ENCODE measurements at regions not wholly inside any gene's neighbourhood (a gene's known extent, or its start where the extent isn't known, plus 50 kb on each side); places are given as distances from the start of the nearest gene placed in this dataset.

DNA sequence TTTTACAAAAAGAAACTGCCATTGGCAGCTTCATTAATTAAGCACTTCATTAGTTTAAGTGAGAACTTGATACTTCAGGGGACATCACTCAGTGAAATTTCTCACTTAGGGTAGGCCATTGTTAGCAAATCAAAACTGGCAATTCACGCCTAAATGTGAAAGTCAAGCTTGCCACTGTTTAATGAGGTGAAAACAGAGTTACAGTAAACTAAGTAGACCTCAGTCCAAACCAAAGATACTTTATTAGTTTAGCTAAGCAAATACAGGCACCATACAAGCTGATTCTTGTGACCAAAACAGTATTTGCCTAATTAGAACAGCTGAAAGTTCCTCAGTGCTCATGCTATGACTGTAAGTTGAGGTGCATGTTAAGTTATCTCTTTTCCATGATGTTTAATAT, 176.5 kb upstream of the CPNE8 start:
- Histone ChIP-seq H3K9me2 (ENCODE audit: insufficient read depth) (no peaks in the 10 kb centered on the region), H3K9me3 (ENCODE audit: low read depth) (no peaks in the 10 kb centered on the region), H3K4me3 (no peak overlapping the region), H4K20me1 (ENCODE audit: insufficient read depth) (no peaks in the 10 kb centered on the region), H3K27ac (no peak overlapping the region), H3K4me2 (ENCODE audit: unreplicated experiment) (no peak overlapping the region), H3K79me2 (ENCODE audit: insufficient read depth) (no peaks in the 10 kb centered on the region), H3F3A (ENCODE audit: insufficient read depth) (no peaks in the 10 kb centered on the region), H3K4me1 (ENCODE audit: insufficient read depth) (no peaks in the 10 kb centered on the region), H3K9ac (no peak overlapping the region), H3K27me3 (replicated peaks; ENCODE audit: insufficient read depth) (no peaks in the 10 kb centered on the region), H3K36me3 (ENCODE audit: low read depth) (no peaks in the 10 kb centered on the region), H2AFZ (no peak overlapping the region)
- TF ChIP-seq EZH2 (IDR thresholded peaks at IDR 0.05; ENCODE audit: insufficient read depth, poor library complexity, severe bottlenecking) = no peak
- TF ChIP-seq EZH2phosphoT487 (IDR thresholded peaks at IDR 0.05; ENCODE audit: insufficient read depth, low read depth) = no peak
- DNase-seq = no peak
- 7 to 10% methylated on average over 1 of the region's 1 CpG for WGBS, 2 experiments (ENCODE audit: low coverage in 1 of 2, low lambda C conversion rate in 2 of 2, missing lambda C conversion rate in 2 of 2)
- in situ Hi-C loops (cut with MboI) = no loop called here

DNA sequence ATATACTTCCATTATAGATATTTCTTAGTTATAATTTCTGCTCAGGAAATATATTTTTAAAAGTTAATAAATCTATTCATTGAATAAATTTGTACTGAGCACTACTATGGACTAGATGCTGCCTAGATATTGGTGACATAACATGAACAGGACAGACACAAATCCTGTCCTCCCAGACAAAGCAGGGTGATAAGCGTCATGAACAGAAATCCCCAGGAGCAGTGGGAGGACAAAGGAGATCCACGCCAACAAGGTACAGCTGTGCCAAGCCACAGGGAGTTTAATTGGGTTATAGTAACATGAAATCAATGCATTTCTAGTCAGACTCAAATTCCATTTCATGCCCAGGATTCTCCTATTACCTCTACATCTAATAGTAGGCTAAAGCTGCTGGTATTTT, 171.8 kb upstream of the CPNE8 start:
- Histone ChIP-seq H3K36me3 (ENCODE audit: low read depth) (no peaks in the 10 kb centered on the region), H2AFZ (no peak overlapping the region), H3K27ac (no peak overlapping the region), H4K20me1 (ENCODE audit: insufficient read depth) (no peaks in the 10 kb centered on the region), H3K4me1 (ENCODE audit: insufficient read depth) (no peaks in the 10 kb centered on the region), H3K9me3 (ENCODE audit: low read depth) (no peaks in the 10 kb centered on the region), H3K4me2 (ENCODE audit: unreplicated experiment) (no peak overlapping the region), H3K9ac (no peak overlapping the region), H3K79me2 (ENCODE audit: insufficient read depth) (no peaks in the 10 kb centered on the region), H3K9me2 (ENCODE audit: insufficient read depth) (no peaks in the 10 kb centered on the region), H3K4me3 (no peak overlapping the region), H3K27me3 (replicated peaks; ENCODE audit: insufficient read depth) (no peaks in the 10 kb centered on the region), H3F3A (ENCODE audit: insufficient read depth) (no peaks in the 10 kb centered on the region)
- in situ Hi-C loops (cut with MboI) = no loop called here
- WGBS, 2 experiments (ENCODE audit: low coverage in 1 of 2, low lambda C conversion rate in 2 of 2, missing lambda C conversion rate in 2 of 2) = 46% methylated on average over 2 of the region's 2 CpGs
- TF ChIP-seq EZH2 (IDR thresholded peaks at IDR 0.05; ENCODE audit: insufficient read depth, poor library complexity, severe bottlenecking) (no peak), EZH2phosphoT487 (IDR thresholded peaks at IDR 0.05; ENCODE audit: insufficient read depth, low read depth) (no peak)
- no peak for DNase-seq

DNA sequence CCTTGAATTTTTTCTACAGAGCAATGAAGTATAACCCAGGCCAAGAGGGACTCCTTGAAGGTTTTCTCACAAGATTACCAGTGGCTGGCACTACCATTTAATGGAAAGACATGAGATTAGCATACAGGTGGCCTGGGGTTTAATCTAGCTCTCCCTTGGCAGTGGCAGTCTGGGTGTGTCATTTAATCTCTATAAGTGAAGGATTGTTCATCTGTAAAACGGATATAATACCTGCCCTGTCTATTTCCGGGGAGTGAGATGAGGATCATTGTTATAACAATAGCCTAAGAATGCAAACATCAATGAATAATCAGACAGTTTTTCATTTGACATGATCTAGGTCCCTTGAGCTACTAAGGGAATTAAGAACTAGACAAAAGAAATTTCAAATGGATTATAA, 168.7 kb upstream of the CPNE8 start:
- H3K9me3 ChIP-seq (ENCODE audit: low read depth) = no peaks in the 10 kb centered on the region
- WGBS, 2 experiments (ENCODE audit: low coverage in 1 of 2, low lambda C conversion rate in 2 of 2, missing lambda C conversion rate in 2 of 2) = 8 to 17% methylated on average over 2 of the region's 2 CpGs
- in situ Hi-C loops (cut with MboI) = no loop called here
- no peak overlapping the region for H3K4me2 ChIP-seq (ENCODE audit: unreplicated experiment)
- no peaks in the 10 kb centered on the region for H3K36me3 ChIP-seq (ENCODE audit: low read depth)
- H3K27ac ChIP-seq = no peak overlapping the region
- H3K4me3 ChIP-seq = no peak overlapping the region
- H3K4me1 ChIP-seq (ENCODE audit: insufficient read depth) = no peaks in the 10 kb centered on the region
- no peaks in the 10 kb centered on the region for H3K9me2 ChIP-seq (ENCODE audit: insufficient read depth)
- TF ChIP-seq EZH2phosphoT487 (IDR thresholded peaks at IDR 0.05; ENCODE audit: insufficient read depth, low read depth) = no peak
- no peak for TF ChIP-seq EZH2 (IDR thresholded peaks at IDR 0.05; ENCODE audit: insufficient read depth, poor library complexity, severe bottlenecking)
- H2AFZ ChIP-seq = no peak overlapping the region
- H3K79me2 ChIP-seq (ENCODE audit: insufficient read depth) = no peaks in the 10 kb centered on the region
- no peaks in the 10 kb centered on the region for H3K27me3 ChIP-seq (replicated peaks; ENCODE audit: insufficient read depth)
- H3F3A ChIP-seq (ENCODE audit: insufficient read depth) = no peaks in the 10 kb centered on the region
- no peaks in the 10 kb centered on the region for H4K20me1 ChIP-seq (ENCODE audit: insufficient read depth)
- DNase-seq = no peak
- no peak overlapping the region for H3K9ac ChIP-seq

DNA sequence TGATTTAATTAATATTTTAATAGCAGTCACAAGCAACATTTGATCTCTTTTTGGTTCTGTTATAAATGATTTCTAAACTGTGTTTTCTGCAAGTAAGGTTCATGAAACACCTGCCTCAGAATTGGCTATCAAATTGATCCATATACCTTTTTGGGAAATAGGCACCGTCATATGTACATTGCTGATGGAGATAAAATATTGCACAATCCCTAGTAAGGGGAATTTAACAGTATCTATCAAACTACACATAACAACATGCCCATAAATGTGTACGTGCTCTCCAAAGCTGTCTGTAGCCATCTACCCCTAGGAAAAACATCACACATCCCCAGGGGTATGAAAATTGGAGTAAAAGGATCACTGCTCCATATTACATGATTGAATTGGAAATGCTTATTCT, 167.3 kb upstream of the CPNE8 start:
- no peak overlapping the region for H3K9ac ChIP-seq
- H3F3A ChIP-seq (ENCODE audit: insufficient read depth) = no peaks in the 10 kb centered on the region
- DNase-seq = no peak
- TF ChIP-seq EZH2 (IDR thresholded peaks at IDR 0.05; ENCODE audit: insufficient read depth, poor library complexity, severe bottlenecking) = no peak
- no peak for TF ChIP-seq EZH2phosphoT487 (IDR thresholded peaks at IDR 0.05; ENCODE audit: insufficient read depth, low read depth)
- no peaks in the 10 kb centered on the region for H3K9me3 ChIP-seq (ENCODE audit: low read depth)
- no peak overlapping the region for H2AFZ ChIP-seq
- no peaks in the 10 kb centered on the region for H3K79me2 ChIP-seq (ENCODE audit: insufficient read depth)
- H3K27me3 ChIP-seq (replicated peaks; ENCODE audit: insufficient read depth) = no peaks in the 10 kb centered on the region
- in situ Hi-C loops (cut with MboI) = no loop called here
- H3K36me3 ChIP-seq (ENCODE audit: low read depth) = no peaks in the 10 kb centered on the region
- no peak overlapping the region for H3K4me2 ChIP-seq (ENCODE audit: unreplicated experiment)
- H3K9me2 ChIP-seq (ENCODE audit: insufficient read depth) = no peaks in the 10 kb centered on the region
- no peaks in the 10 kb centered on the region for H3K4me1 ChIP-seq (ENCODE audit: insufficient read depth)
- H4K20me1 ChIP-seq (ENCODE audit: insufficient read depth) = no peaks in the 10 kb centered on the region
- 17 to 18% methylated on average over 2 of the region's 2 CpGs for WGBS, 2 experiments (ENCODE audit: low coverage in 1 of 2, low lambda C conversion rate in 2 of 2, missing lambda C conversion rate in 2 of 2)
- H3K4me3 ChIP-seq = no peak overlapping the region
- H3K27ac ChIP-seq = no peak overlapping the region

DNA sequence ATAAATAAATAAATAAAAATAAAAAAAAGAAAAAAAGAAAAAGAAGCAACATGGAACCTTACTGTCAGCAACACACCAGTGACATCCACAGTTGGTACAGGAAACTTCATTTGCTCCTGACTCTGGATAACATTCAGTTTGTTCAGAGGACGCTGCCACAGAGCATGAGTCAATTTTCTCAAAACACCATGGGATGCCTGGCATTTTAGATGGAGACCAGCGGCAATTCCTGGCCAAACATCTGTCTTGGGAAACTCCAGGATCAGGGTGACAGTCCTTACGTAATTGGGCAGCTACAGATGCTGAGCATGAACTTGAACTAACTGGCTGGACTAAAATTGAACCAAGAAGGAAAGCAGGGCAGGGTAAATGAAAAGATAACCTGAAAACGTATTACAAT, 166.2 kb upstream of the CPNE8 start:
- H3K9me2 ChIP-seq (ENCODE audit: insufficient read depth) = no peaks in the 10 kb centered on the region
- 21 to 28% methylated on average over 4 of the region's 4 CpGs for WGBS, 2 experiments (ENCODE audit: low coverage in 1 of 2, low lambda C conversion rate in 2 of 2, missing lambda C conversion rate in 2 of 2)
- H4K20me1 ChIP-seq (ENCODE audit: insufficient read depth) = no peaks in the 10 kb centered on the region
- no peak overlapping the region for H3K4me2 ChIP-seq (ENCODE audit: unreplicated experiment)
- DNase-seq = no peak
- no peaks in the 10 kb centered on the region for H3K27me3 ChIP-seq (replicated peaks; ENCODE audit: insufficient read depth)
- no peaks in the 10 kb centered on the region for H3K36me3 ChIP-seq (ENCODE audit: low read depth)
- H3K79me2 ChIP-seq (ENCODE audit: insufficient read depth) = no peaks in the 10 kb centered on the region
- no peak overlapping the region for H3K27ac ChIP-seq
- no peaks in the 10 kb centered on the region for H3K4me1 ChIP-seq (ENCODE audit: insufficient read depth)
- no peaks in the 10 kb centered on the region for H3F3A ChIP-seq (ENCODE audit: insufficient read depth)
- no peak overlapping the region for H2AFZ ChIP-seq
- no peak overlapping the region for H3K9ac ChIP-seq
- in situ Hi-C loops (cut with MboI) = no loop called here
- no peak overlapping the region for H3K4me3 ChIP-seq
- no peaks in the 10 kb centered on the region for H3K9me3 ChIP-seq (ENCODE audit: low read depth)
- no peak for TF ChIP-seq EZH2 (IDR thresholded peaks at IDR 0.05; ENCODE audit: insufficient read depth, poor library complexity, severe bottlenecking)
- TF ChIP-seq EZH2phosphoT487 (IDR thresholded peaks at IDR 0.05; ENCODE audit: insufficient read depth, low read depth) = no peak
